ENCODE measurements at regions not wholly inside any gene's neighbourhood (a gene's known extent, or its start where the extent isn't known, plus 50 kb on each side); places are given as distances from the start of the nearest gene placed in this dataset.

DNA sequence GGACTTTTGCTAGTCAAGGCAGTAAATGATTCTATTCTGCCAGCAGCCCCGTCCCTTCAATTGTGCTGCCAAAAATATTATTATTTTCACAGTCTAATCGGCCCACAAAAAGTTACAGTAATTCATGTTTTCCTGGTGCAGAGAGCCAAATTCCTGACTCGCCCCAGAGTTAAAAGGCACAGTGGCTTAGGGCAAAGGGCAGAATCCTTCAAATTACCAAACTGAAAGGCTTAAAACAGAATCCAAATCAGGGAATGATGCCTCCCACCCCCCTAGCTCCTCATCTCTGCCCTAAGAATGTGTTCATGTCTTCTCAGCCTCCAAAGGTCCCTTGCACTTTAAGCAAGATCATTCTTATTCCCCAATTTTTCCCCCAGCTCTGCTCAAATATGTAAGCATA lies 477.8 kb upstream of the PROK2 start:
- intact Hi-C loops (cut with micrococcal nuclease) (no loop called here), dilution Hi-C loops (cut with MboI; ENCODE audit: extremely low pct_ligation_motif_present, low sequenced_read_pairs) (no loop called here)
- Histone ChIP-seq H3K9me1 (replicated peaks; ENCODE audit: control insufficient read depth, extremely low read depth, insufficient read depth, low read length) (no peaks in the 10 kb centered on the region), H3K4me2 (ENCODE audit: insufficient read depth, low read length) (no peak overlapping the region), H2AFZ (ENCODE audit: low read depth, low read length) (no peak overlapping the region), H3K36me3 (ENCODE audit: control insufficient read depth in 2 of 2, extremely low read depth in 1 of 2, insufficient read depth in 2 of 2, low read length in 2 of 2) (no peaks in the 10 kb centered on the region), H3K27ac (ENCODE audit: insufficient read depth, low read depth, low read length) (no peak overlapping the region), H3K79me2 (ENCODE audit: control insufficient read depth, insufficient read depth, low read length) (no peaks in the 10 kb centered on the region), H3K27me3 (ENCODE audit: control insufficient read depth in 2 of 2, insufficient read depth in 2 of 2, low read length in 2 of 2) (peaks cover 45 to 59% of the 10 kb centered on the region in 2 experiments), H3K4me1 (ENCODE audit: control insufficient read depth, extremely low read depth, insufficient read depth, low read length) (no peaks in the 10 kb centered on the region), H4K20me1 (replicated peaks; ENCODE audit: control insufficient read depth, extremely low read depth, insufficient read depth, low read length) (no peaks in the 10 kb centered on the region), H3K9me3 (replicated peaks; ENCODE audit: control insufficient read depth, insufficient read depth, low read length) (no peaks in the 10 kb centered on the region), H3K9ac (replicated peaks; ENCODE audit: extremely low read depth, insufficient read depth, low read length) (no peak overlapping the region), H3K4me3 (replicated peaks in 1 of 3; ENCODE audit: insufficient read depth in 1 of 3, low read depth in 1 of 3, low read length in 3 of 3) (no peak overlapping the region)
- BruUV-seq (replicated peaks), result no TSS peak
- DNase-seq (ENCODE audit: low read depth, low spot score) (no peak), FAIRE-seq (no peak)
- CTCF ChIA-PET, result no interaction called here
- no peak for TF ChIP-seq GATA2 (IDR thresholded peaks at IDR 0.05; ENCODE audit: insufficient read depth, insufficient read length, low read depth, low read length)
- TF ChIP-seq POLR2A (IDR thresholded peaks at IDR 0.05; ENCODE audit: low read depth, low read length), result no peak
- TF ChIP-seq, protein P1, sequence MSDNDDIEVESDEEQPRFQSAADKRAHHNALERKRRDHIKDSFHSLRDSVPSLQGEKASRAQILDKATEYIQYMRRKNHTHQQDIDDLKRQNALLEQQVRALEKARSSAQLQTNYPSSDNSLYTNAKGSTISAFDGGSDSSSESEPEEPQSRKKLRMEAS (IDR thresholded peaks at IDR 0.05; ENCODE audit: insufficient read depth, insufficient read length), result no peak
- TF ChIP-seq, protein P2, sequence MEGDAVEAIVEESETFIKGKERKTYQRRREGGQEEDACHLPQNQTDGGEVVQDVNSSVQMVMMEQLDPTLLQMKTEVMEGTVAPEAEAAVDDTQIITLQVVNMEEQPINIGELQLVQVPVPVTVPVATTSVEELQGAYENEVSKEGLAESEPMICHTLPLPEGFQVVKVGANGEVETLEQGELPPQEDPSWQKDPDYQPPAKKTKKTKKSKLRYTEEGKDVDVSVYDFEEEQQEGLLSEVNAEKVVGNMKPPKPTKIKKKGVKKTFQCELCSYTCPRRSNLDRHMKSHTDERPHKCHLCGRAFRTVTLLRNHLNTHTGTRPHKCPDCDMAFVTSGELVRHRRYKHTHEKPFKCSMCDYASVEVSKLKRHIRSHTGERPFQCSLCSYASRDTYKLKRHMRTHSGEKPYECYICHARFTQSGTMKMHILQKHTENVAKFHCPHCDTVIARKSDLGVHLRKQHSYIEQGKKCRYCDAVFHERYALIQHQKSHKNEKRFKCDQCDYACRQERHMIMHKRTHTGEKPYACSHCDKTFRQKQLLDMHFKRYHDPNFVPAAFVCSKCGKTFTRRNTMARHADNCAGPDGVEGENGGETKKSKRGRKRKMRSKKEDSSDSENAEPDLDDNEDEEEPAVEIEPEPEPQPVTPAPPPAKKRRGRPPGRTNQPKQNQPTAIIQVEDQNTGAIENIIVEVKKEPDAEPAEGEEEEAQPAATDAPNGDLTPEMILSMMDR (IDR thresholded peaks at IDR 0.05; ENCODE audit: extremely low read depth in 1 of 2, insufficient read depth in 1 of 2, low read depth in 1 of 2, low read length in 2 of 2), result no peak
- no peak for TF ChIP-seq POLR2AphosphoS5 (IDR thresholded peaks at IDR 0.05; ENCODE audit: insufficient read depth, low read depth, low read length)
- TF ChIP-seq EZH2 (IDR thresholded peaks at IDR 0.05; ENCODE audit: borderline replicate concordance, low read depth, low read length, severe bottlenecking), result no peak
- TF ChIP-seq MYC (IDR thresholded peaks at IDR 0.05; ENCODE audit: low read depth, low read length), result no peak
- no peak for TF ChIP-seq JUN (IDR thresholded peaks at IDR 0.05; ENCODE audit: borderline replicate concordance, insufficient read depth, insufficient read length, low read depth)
- TF ChIP-seq FOS (IDR thresholded peaks at IDR 0.05; ENCODE audit: borderline replicate concordance, insufficient read depth, low read length), result no peak
- POLR2A ChIA-PET, result no interaction called here

Measured in endothelial cell of umbilical vein (primary cell).